ENCODE measurements at regions not wholly inside any gene's neighbourhood (a gene's known extent, or its start where the extent isn't known, plus 50 kb on each side); places are given as distances from the start of the nearest gene placed in this dataset.

- TF ChIP-seq BHLHE40 (IDR thresholded peaks at IDR 0.05; ENCODE audit: borderline replicate concordance) (no peak), SUZ12 (IDR thresholded peaks at IDR 0.05) (no peak), LEF1 (IDR thresholded peaks at IDR 0.05; ENCODE audit: borderline replicate concordance) (no peak)
These were observed 401.3 kb upstream of the PIK3C3 start for GRCh38 chr18:41553716-41554115.

Data from HEK293T (cell line).